ENCODE measurements at regions not wholly inside any gene's neighbourhood (a gene's known extent, or its start where the extent isn't known, plus 50 kb on each side); places are given as distances from the start of the nearest gene placed in this dataset.

DNA sequence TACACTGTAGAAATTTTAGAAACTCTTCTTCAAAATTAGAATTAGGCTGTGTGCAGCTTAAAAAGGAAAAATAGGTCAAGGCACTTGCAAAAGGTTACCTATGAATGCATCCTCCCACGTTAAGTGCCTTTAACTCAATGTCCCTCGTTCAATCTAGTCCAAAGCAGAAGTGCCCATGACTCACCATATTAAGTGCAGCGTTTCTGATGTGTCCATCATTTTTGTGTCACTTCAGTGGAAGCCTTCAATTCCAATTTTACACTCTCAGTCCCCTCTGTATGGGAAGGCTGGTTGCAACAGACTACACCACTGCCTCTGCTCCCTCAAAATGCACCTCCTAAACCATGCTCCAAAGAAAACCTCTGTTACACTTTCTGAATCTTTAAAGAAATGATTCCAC lies 53.4 kb downstream of the FOXB1 start:
- DNase-seq (ENCODE audit: low spot score): no peak

DNA sequence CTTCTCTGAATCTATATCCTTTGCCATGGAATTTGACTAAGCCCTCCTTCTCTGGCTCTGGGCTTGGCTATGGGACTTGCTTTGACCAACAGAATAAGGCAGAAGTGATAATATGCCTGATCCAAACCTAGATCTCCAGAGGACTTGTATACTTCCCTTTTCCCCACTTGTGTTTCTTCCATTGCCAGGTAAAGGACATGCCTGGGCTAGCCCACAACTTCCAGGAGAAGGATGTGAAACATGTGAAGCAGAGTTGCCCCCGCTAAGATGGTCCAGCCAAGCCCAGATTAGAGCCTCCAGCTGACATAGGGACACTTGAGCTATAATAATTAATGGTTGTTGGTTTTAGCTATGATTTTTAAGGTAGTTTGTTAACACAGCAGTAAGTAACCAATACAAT lies 55.1 kb downstream of the FOXB1 start:
- no peak for DNase-seq (ENCODE audit: low spot score)

DNA sequence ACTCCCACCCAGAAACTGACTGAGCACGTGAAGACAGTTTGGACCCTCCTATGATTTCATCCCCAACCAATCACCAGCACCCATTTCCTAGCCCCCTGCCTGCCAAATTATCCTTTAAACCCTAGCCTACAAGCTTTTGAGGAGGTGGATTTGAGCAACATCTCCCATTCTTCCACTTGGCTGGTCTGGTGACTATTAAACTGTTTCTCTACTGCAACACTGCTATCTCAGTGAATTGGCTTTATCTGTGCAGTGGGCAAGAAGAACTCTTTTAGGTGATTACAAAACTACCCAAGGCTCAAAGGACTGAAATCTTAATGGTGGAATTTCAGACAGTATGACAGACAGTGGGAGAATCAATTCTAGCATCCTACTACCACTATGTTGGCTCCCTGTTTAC lies 57.6 kb downstream of the FOXB1 start:
- DNase-seq (ENCODE audit: low spot score): no peak

DNA sequence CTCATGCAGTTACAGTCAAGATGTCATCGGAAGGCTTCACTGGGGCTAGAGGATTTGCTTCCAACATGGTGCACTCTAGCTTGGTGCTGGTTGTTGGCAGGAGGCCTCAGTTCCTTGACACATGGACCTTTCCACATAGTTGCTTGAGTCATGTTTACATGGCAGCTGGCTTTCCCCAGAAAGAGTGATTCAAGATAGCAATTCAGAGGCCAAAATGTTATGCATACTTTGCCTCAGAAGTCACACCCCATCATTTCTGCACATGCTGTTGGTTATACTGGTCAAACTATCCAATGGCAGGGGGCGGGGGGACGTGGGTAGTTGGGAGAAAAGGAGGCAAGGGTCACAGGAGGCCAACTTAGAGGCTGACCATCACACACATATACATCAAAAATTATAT lies 58.7 kb downstream of the FOXB1 start:
- no peak for DNase-seq (ENCODE audit: low spot score)

DNA sequence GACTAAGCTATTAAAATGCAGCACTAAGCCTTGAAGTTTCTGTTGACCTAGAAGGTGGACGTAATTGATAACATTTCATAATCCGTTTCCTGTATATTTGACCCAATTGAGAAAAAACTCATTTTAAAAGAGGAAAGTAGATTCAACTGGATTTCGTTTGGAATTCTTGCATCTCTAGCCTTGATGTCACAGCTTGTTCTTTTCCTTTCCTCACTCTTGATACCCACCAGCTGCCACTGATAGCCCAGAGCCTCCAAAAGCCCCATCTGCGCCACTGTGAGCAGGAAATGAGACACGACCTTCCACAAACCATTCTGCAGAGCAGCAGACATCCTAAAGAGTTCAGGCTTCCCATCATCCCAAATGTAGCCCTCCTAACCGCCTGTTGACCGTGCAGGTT lies 61.8 kb downstream of the FOXB1 start:
- no peak for DNase-seq (ENCODE audit: low spot score)

DNA sequence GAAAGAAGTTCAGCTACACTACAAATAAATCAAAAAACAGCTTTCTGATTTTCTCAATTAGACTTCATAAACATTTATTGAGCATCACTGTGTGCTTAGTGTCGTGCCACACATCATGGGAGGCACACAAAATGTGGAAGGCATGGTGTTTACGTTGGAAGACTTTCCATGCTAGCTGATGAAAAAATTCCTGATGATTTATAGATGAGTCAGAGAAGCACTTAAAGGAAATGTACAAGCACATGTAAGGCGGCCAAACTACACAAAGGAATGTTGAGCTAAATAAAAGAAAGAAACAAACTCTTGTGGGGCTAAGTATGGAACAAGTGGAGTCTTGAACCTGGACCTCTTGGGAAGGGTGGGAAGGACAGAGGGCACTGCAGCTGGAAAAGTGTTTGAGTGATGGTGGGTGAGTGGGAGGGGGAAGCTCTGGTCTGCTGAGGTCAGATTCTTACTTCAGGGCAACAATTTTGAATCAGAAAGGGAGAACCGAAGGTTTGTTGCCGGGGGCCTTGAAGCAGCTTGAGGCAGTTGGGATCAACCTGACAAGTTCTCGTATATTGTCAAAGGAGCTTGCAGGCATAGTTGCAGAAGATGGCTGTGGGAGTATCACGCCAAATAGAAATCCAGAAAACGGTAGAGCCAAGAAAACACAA lies 66.9 kb downstream of the FOXB1 start:
- peak; percentile 9 for DNase-seq (ENCODE audit: low spot score)

DNA sequence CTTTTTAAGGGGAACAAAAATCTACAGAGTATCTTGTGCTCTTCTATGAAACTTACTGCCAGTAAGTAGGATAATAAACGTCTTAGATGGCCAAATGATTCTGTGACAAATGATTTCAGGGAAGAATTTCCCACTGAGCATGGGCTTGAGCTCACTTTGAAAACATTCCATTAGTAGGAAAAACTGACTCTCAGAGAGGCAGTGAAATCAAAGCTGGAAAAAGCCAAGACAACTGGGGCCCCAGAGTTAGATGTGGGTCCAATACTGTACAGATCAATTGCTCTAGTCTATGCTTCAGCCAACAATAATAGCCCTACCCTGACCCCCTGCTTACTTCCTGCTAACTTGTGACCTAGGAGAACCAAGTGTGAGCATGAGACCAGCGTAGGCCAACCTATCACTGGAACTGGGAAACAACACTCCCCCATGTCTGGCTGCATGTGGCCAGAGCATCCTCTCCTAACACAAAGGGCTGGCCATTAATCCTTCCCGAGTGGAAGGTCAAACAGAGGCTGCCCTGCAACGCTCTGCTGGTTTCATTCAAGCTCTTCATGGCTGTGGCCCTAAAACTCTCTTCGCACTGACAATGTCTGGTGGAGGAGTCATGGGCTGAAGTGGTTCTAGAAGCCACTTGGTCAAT lies 68.8 kb downstream of the FOXB1 start:
- no peak for DNase-seq (ENCODE audit: low spot score)

DNA sequence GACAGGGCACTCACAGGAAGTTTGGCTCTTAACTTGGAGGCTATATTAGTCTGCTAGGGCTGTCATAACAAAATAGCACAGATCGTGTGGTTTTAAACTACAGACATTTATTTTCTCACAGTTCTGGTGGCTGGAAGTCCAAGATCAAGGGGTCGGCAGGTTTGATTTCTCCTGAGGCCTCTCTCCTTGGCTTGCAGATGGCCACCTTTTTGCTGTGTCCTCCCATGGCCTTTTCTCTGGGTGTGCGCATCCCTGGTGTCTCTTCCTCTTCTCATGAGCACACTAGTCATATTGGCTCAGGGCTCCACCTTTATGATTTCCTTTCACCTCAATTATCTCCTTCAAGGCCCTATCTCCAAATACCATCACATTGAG lies 69.3 kb downstream of the FOXB1 start:
- no peak for DNase-seq (ENCODE audit: low spot score)

DNA sequence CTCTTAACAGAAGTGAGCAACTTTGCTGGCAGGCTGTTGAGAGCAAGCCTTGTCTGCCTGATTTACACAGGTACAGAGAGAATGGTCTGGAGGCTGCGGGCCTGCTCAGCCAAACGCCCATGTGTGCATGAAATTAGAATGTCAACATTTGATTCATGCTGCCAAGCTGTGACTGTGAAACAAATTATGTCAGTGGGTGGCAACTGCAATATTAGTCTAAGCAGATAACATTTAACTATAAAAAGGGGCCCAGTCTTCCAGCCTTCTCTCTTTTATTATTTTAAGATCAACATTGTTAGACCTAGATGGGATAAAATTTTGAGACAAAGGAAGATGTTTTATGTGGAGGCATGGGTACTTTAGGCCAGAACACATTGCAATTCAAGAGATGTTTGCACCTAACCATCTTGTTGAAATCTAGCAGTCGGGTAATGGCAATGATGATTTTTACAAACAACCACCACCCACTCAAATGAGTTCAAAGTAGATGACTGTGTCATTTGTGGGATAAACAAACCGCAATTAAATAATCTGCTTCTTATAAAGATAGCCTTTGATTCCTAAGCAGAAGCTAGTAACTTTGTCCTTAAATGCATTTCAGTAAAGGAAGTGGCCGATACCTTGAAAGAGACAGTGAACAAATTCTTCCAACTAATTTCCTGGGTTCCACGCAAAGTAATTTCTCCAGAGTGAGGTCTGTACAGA lies 70.2 kb downstream of the FOXB1 start:
- DNase-seq (ENCODE audit: low spot score): peak; percentile 8

DNA sequence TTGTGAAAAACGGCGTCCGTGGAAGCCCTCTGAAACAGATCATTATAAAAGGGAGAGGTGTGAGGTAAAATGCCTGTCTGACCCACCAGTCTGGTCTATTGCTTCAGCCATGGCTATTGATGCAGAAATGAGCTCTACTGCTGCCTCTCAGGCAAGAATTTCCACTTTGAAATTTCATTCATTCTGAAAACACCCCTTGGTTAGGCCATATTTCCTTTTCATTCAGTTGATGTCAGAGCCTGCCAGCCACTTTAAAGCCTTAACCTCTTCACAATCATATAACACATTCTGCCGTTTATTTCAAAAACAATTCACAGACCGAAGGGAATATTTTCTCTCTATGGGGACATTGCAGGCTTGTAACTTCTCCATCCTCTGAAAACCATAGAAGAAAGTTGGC lies 71.9 kb downstream of the FOXB1 start:
- no peak for DNase-seq (ENCODE audit: low spot score)

DNA sequence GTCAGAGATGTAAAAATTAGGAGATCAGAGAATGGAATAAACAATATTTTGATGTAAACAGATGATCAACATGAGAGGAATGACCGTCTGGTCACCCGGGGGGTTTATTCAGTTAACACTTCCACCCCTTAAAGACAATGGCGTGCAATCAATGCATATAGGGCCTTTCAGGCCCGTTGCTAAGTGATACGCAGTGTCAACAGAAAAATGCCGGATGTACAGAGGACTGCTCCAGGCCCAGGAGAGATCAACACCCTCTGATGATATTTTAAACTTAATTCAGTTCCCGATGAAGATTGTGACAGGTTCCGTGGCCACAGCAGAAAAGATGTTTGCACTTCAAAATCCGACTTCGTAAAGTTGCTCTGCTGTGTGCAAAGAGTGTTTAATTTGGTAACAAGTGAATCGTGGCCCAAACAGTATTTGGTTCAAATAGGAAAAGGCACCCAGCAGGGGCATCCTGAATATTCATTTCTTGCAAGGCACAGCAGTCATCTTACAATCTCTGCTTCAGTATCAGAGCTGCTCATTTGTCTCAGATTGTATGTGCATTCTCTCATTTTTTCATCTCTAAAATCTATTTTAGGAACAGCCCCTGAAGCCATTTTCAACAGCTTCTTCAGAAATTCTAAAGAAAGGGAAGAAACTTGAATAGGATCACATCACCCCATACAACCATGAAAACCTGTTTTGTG lies 72.6 kb downstream of the FOXB1 start:
- DNase-seq (ENCODE audit: low spot score): no peak

DNA sequence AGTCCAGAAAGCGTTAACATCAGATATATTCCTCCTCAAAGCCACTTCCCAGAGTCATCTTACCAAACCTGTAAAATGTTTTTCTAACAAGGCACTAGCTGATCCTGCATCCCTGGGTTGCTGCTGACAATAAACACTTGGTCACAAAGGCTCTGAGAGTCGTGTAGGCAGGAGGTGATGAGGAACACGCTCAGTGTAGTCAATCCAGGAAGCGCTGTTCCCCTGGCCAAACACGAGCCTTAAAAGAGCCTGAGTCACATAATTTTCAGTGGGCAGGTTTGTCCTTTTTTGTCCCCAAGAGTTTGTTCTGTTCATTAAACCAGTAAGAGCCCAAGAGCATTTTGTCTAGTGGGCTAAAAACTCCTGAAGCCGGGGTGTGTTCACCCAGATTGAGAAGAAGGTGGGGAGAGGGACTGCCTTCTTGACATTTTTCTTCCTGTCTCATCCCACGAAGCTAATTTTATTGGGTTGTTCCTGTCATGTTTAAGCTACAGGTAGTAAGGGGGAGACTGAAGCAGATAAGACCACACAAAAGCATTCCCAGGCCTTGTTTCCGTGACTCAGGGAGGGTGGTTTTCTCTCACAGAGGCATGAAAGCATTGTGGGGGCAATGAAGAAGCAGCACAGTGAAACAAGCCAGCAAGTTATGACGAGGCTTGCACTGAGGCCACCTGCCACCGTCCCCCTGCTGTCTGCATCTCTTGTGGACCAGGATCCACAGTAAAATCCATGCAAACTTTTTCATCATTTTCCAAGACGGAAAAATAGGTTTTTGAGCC lies 73.7 kb downstream of the FOXB1 start:
- DNase-seq (ENCODE audit: low spot score): no peak

DNA sequence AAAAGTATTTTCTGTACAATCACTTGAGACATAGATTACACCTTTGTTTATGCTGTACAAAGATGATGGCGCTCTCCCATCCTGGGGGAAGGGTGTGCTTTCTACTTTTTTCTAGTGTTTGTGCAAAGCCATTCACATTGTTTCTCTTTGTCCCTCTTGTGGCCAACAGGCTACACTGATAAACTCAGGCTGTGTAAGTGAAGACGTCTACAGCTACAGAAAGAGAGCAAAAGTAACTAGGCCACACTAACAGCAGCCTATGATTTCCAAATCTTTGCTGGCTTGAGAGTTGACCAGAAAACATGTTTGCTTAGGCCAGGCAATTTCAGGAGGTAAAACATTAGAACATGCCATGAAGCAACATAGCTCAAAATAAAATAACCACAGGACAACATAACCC lies 75.1 kb downstream of the FOXB1 start:
- no peak for DNase-seq (ENCODE audit: low spot score)

DNA sequence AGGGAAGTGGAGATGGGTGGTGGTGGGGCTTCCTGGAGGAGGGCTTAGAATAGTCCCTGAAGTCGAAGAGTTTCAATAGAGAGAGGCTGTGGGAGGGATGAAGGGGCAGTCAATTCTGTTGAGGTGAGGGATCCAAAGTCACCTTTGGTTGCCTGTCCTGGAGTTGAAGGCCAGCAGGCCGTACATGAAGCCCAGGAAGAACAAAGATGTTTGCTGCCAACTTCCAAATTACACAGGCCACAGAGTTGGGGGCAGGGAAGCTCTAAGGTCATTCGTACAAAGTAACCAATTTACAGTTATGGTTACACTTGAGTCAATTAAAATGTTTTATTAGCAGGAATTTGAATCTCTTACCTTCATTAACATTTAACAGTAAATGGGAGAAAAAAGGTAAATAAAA lies 77.9 kb downstream of the FOXB1 start:
- DNase-seq (ENCODE audit: low spot score): no peak

DNA sequence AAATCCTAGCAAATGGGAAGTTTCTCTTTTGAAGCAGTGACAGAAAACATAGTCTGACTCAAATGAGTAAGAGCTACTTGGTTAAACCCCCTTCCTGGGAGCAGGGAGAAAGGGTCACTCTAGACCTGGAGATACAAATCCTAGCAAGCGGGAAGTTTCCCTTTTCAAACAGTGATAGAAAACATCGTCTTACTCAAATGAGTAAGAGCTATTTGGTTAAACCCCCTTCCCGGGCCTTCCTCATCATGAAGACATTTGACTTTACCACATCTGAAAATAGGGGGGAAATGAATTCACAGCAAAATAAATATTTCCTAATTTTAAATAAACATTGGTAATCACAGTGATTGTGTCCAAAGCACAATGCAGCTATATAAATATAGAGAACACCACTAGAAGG lies 79.2 kb downstream of the FOXB1 start:
- DNase-seq (ENCODE audit: low spot score): no peak

DNA sequence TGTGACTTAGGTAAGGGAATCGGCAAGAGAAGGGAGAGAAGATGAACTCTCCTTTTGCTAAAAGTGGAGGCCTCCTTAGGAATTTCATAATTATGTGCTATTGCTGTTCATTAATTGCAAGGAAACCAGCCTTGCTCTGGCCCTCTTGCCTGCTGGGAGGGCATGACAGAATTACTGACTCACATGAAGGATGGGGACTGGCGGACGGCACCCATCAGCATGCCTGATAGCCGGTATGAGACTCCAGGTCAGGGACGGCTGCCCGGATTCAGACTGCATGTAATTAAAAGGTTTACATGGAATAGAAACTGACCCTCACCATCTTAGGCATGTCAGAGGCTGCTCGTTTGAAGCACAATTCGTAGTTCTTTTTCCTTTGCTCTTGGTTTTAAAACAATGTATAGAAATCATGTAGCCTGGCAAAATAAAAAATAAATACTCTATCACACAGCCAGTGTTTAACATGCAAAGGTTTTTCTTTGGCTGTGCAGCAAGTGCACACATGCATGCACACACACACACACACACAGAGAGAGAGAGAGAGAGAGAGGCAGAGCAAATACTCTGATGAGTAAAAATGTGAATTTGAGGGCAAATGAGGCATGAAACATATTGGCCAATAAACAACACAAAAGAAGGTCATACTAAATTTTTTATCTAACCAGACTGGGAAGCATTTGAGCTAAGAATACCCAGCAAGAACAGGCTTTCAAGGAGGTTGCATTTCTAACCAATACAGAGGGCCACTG lies 82.7 kb downstream of the FOXB1 start:
- no peak for DNase-seq (ENCODE audit: low spot score)

DNA sequence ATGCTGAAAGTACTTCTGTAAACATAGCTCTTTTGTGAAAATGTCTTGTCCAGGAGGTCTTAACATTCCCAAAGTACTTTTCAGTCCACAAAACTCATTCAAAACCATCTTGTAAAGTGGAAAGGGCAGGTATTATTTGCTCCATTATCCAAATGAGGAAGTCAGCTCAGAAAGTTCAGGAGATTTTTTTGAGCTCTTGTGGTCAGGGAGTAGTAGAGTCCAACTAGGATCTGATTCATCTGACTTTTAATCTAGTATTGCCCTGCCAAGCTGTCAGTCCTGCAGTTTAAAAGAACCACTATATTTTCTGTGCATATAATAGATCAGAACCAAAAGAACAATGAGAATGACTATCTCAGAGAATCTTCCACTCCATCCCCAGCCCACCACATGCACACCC lies 83.5 kb downstream of the FOXB1 start:
- DNase-seq (ENCODE audit: low spot score): no peak

DNA sequence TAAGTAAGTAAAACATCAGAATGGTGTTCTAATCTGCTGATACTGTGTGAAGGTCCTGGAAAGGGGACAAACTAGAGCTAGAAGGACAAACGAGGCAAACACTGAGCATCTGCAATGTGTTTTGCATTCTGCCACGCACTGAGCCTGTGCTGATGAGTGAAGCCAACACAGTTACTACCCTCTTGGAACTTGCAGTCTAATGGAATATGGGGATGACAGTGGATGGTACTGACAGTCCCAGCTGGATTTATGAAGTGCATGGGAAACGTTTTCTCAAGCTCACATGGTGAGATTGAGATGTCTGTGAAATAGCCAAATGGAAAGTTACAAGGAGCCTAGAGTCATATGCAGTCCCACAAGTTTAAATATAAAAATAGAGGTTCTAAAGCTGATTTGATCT lies 86.6 kb downstream of the FOXB1 start:
- no peak for DNase-seq (ENCODE audit: low spot score)

DNA sequence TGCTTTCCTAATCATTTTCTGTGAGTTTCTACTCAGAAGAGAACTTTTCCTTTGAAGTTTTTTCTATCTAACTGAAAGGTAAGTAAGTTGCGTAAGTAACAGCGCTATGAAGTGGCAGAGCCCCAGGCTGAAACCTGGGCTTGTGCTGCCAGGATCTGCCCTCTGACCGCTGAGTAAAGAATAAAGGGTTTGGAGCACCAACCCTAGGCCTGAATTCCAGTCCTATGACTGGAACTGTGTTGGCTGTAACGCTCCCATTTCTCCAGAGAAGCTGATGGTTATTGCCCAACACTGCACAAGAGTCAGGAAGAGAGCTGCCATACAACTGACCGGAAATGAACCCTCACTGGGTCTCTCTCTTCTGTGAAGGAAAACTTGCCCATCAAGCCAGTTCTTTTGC lies 87.0 kb downstream of the FOXB1 start:
- DNase-seq (ENCODE audit: low spot score): no peak

DNA sequence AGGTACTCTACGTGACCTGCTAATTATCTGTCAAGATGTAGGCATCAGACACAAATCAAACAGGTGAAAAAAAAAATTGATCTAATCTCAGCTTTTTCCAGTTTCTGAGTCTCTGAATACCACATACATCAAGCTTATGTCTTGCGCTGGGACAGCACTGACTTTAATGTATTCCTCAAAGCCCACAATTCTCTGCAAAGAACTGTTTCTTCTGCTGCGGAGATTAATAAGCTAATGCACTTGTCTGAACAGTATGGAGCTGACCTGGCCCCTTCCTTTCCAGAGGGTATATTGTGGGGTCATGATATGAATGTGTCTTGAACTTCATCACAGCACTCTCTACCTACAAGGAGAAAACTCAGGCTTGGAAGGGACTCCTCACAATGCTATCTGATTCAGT lies 87.8 kb downstream of the FOXB1 start:
- no peak for DNase-seq (ENCODE audit: low spot score)

DNA sequence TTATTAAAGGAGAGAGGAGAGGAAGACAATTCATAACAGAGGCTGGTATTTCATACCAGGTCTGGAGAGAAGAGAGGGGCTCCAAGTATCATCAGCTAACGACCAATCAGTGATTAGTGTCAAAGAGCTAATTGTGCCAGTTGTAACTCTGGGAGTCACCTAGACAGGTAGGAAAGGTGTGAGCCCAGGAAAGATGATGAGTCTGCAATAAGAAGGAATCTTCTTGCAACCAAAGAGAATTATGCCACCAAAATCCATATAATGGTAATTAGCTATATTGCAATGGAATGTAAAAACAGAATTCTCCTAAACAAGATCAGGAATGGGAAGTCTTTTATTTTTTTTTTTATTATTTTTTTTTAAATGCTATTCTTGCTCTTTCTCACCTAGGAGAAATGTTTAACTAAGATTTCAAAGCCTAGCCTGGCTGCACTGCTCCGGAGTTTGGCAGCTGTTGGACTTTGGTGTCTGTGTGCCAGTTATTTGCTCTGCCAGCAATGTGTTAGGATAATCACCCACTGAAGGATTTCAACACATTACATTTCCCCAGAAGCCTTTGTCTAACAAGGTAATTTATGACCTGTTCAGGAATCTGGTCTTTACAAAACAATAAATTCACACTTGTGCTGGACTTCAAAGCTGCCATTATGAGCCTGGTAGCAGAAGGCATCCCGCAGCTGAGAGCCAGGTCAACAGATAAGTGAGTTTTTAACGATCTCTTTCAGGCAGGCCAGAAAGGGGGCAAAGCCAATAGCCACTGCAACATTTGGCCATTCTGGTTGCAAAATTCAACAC lies 89.4 kb downstream of the FOXB1 start:
- DNase-seq (ENCODE audit: low spot score): no peak

All from COLO829 (cell line).